HG03108 (cell line): ENCODE measurements at regions not wholly inside any gene's neighbourhood (a gene's known extent, or its start where the extent isn't known, plus 50 kb on each side); places are given as distances from the start of the nearest gene placed in this dataset.

Experiments
- ATAC-seq: cut with Tn5 transposase; IDR thresholded peaks from one replicate; pipeline ENCODE4 v1.9.1; 2021; ENCODE audit warnings: moderate library complexity; ENCODE audit not compliant: unreplicated experiment

- ATAC-seq, result peak; percentile 96
Observed at GRCh38 chr16:79770244-79771064, 169.9 kb upstream of the MAF start.

- no peak for ATAC-seq
Observed at GRCh38 chr16:79769928-79770243, 169.3 kb upstream of the MAF start.

- ATAC-seq, result no peak
Observed at GRCh38 chr16:79769270-79769927, 168.9 kb upstream of the MAF start.

GRCh38 chr16:79768276-79768970 is 167.9 kb upstream of the MAF start:
- ATAC-seq, result no peak

- no peak for ATAC-seq
Observed at GRCh38 chr16:79767421-79768275, 167.1 kb upstream of the MAF start.

GRCh38 chr16:79765901-79766394 is 165.4 kb upstream of the MAF start:
- ATAC-seq, result no peak

- ATAC-seq, result no peak
Observed at GRCh38 chr16:79765431-79765830, 164.9 kb upstream of the MAF start.

GRCh38 chr16:79764415-79765110 is 164.0 kb upstream of the MAF start:
- no peak for ATAC-seq

- ATAC-seq, result no peak
Observed at GRCh38 chr16:79762217-79762616, 161.7 kb upstream of the MAF start.

- ATAC-seq, result no peak
Observed at GRCh38 chr16:79758615-79759346, 158.2 kb upstream of the MAF start.

- no peak for ATAC-seq
Observed at GRCh38 chr16:79757968-79758367, 157.4 kb upstream of the MAF start.

GRCh38 chr16:79757163-79757562 is 156.6 kb upstream of the MAF start:
- ATAC-seq, result no peak

- ATAC-seq, result no peak
Observed at GRCh38 chr16:79756571-79756970, 156.0 kb upstream of the MAF start.

GRCh38 chr16:79754501-79754900 is 154.0 kb upstream of the MAF start:
- ATAC-seq, result no peak

GRCh38 chr16:79754081-79754480 is 153.5 kb upstream of the MAF start:
- ATAC-seq, result no peak

GRCh38 chr16:79753286-79753685 is 152.7 kb upstream of the MAF start:
- no peak for ATAC-seq

- no peak for ATAC-seq
Observed at GRCh38 chr16:79752396-79752795, 151.9 kb upstream of the MAF start.

- no peak for ATAC-seq
Observed at GRCh38 chr16:79751471-79752184, 151.1 kb upstream of the MAF start.

GRCh38 chr16:79750311-79750710 is 149.8 kb upstream of the MAF start:
- ATAC-seq, result no peak
